Pancreas (tissue), 10 donors: ENCODE measurements at regions not wholly inside any gene's neighbourhood (a gene's known extent, or its start where the extent isn't known, plus 50 kb on each side); places are given as distances from the start of the nearest gene placed in this dataset.

ENCODE experiments used
- ATAC-seq, 4 donors: fragments of 200-7000 bp; cut with Tn5 transposase; one replicate each; pipeline versions ENCODE4 v1.8.0 to v1.9.1; 2020; ENCODE audit warnings: mild to moderate bottlenecking in 4 of 4, moderate library complexity in 4 of 4
- DNase-seq, 6 donors: peaks; one replicate each; pipeline ENCODE4 v3.0.0-alpha.2; 2020
- FAIRE-seq: peaks from 2 replicates; lab custom pipeline; 2012; peaks lifted over from hg19 to GRCh38; lab: Jason Lieb, UNC
- H3K27ac ChIP-seq, 4 donors: fragments of 200-600 bp; sonication (generic); 1 replicate in 3 of 4; 2 replicates in 1 of 4; pipeline versions ENCODE4 v1.5.0 to v1.8.0; 2020
- H3K27me3 ChIP-seq, 4 donors: fragments of 200-600 bp; one replicate each; pipeline ENCODE4 v1.8.0; 2021
- H3K36me3 ChIP-seq, 3 donors: fragments of 200-600 bp; sonication (generic) in 1 of 3; one replicate each; pipeline versions ENCODE4 v1.5.0 to v1.8.0; 2020 to 2021
- H3K4me1 ChIP-seq, 3 donors: fragments of 200-600 bp; one replicate each; pipeline ENCODE4 v1.8.0; 2021
- H3K4me3 ChIP-seq, 4 donors: fragments of 200-600 bp; sonication (generic) in 2 of 4; one replicate each; pipeline versions ENCODE4 v1.5.0 to v1.8.0; 2020 to 2021
- H3K9me3 ChIP-seq, 4 donors: fragments of 200-600 bp; one replicate each; pipeline ENCODE4 v1.8.0; 2021
- WGBS, 2 donors: extraction: QIAGEN DNeasy Blood & Tissue Kit; methylation state at CpG; one replicate each; pipeline ENCODE4 v1.1.7; 2013; 5-methylcytosine and 5-hydroxymethylcytosine counted together
- intact Hi-C, 3 donors: fragments of 100-400 bp; cut with DNase I; formaldehyde crosslinking; loops; one replicate each; pipeline versions ENCODE4 v1.11.1 to v1.14.2; 2022
- TF ChIP-seq, protein P1 (sequence below), 4 donors: fragments of 200-600 bp; sonication (generic) in 3 of 4; IDR thresholded peaks; one replicate each; pipeline versions ENCODE4 v1.5.0 to v1.8.0; 2021; ENCODE audit warnings: antibody characterized with exemption in 4 of 4
- donor health status: healthy with polysubstance abuse.
- donor health status: DM: no; HTN: no; CAD: no; lungs with moderate emphysema.
- donor health status: DM: no; HTN: no; CAD: no.
- donor health status: control.
- donor health status: control.
- donor health status: Bipolar disorder and iron deficiency.
- donor health status: DM: yes; HTN: yes; CAD: no.
- donor health status: DM: no; HTN: no; CAD: no.
- donor health status: DM: no; HTN: no; CAD: no.
- donor health status: DM: yes; HTN: yes; CAD: no.

GRCh38 chr12:33602515-33602914 is 162.9 kb upstream of the SYT10 start:
- TF ChIP-seq, protein P1, sequence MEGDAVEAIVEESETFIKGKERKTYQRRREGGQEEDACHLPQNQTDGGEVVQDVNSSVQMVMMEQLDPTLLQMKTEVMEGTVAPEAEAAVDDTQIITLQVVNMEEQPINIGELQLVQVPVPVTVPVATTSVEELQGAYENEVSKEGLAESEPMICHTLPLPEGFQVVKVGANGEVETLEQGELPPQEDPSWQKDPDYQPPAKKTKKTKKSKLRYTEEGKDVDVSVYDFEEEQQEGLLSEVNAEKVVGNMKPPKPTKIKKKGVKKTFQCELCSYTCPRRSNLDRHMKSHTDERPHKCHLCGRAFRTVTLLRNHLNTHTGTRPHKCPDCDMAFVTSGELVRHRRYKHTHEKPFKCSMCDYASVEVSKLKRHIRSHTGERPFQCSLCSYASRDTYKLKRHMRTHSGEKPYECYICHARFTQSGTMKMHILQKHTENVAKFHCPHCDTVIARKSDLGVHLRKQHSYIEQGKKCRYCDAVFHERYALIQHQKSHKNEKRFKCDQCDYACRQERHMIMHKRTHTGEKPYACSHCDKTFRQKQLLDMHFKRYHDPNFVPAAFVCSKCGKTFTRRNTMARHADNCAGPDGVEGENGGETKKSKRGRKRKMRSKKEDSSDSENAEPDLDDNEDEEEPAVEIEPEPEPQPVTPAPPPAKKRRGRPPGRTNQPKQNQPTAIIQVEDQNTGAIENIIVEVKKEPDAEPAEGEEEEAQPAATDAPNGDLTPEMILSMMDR (IDR thresholded peaks at IDR 0.05): no peak
- no peaks in the 10 kb centered on the region for H3K27me3 ChIP-seq
- FAIRE-seq (no peak), DNase-seq (no peak), ATAC-seq (no peak)
- H3K36me3 ChIP-seq: no peaks in the 10 kb centered on the region
- intact Hi-C loops: no loop called here
- no peaks in the 10 kb centered on the region for H3K9me3 ChIP-seq
- no peaks in the 10 kb centered on the region for H3K4me1 ChIP-seq
- 17% methylated on average over 1 of the region's 1 CpG for WGBS, 2 donors
- no peak overlapping the region for H3K27ac ChIP-seq
- H3K4me3 ChIP-seq: no peak overlapping the region

GRCh38 chr12:33605757-33606156 is 166.1 kb upstream of the SYT10 start:
- Histone ChIP-seq H3K36me3 (no peaks in the 10 kb centered on the region), H3K9me3 (no peaks in the 10 kb centered on the region), H3K4me1 (no peaks in the 10 kb centered on the region), H3K27ac (no peak overlapping the region), H3K4me3 (no peak overlapping the region), H3K27me3 (no peaks in the 10 kb centered on the region)
- intact Hi-C loops: no loop called here
- FAIRE-seq: no peak
- no peak for DNase-seq
- TF ChIP-seq, protein P1 (IDR thresholded peaks at IDR 0.05): no peak
- ATAC-seq: peak in 1 of 4 donors; percentile 44
- 17 to 20% methylated on average over 2 of the region's 2 CpGs for WGBS, 2 donors

GRCh38 chr12:33609910-33610309 is 170.3 kb upstream of the SYT10 start:
- no peaks in the 10 kb centered on the region for H3K9me3 ChIP-seq
- no peaks in the 10 kb centered on the region for H3K27me3 ChIP-seq
- H3K4me1 ChIP-seq: no peaks in the 10 kb centered on the region
- FAIRE-seq (no peak), DNase-seq (no peak), ATAC-seq (no peak)
- no peak overlapping the region for H3K4me3 ChIP-seq
- H3K36me3 ChIP-seq: no peaks in the 10 kb centered on the region
- 53 to 60% methylated on average over 4 of the region's 4 CpGs for WGBS, 2 donors
- TF ChIP-seq, protein P1 (IDR thresholded peaks at IDR 0.05): no peak
- intact Hi-C loops: no loop called here
- H3K27ac ChIP-seq: no peak overlapping the region

- no peak for FAIRE-seq
- no peaks in the 10 kb centered on the region for H3K27me3 ChIP-seq
- no peaks in the 10 kb centered on the region for H3K9me3 ChIP-seq
- TF ChIP-seq, protein P1 (IDR thresholded peaks at IDR 0.05): no peak
- H3K4me1 ChIP-seq: no peaks in the 10 kb centered on the region
- intact Hi-C loops: no loop called here
- ATAC-seq: no peak
- H3K36me3 ChIP-seq: no peaks in the 10 kb centered on the region
- H3K27ac ChIP-seq: no peak overlapping the region
- WGBS, 2 donors: 39 to 53% methylated on average over 3 of the region's 3 CpGs
- H3K4me3 ChIP-seq: no peak overlapping the region
- DNase-seq: no peak
These were observed 175.0 kb upstream of the SYT10 start for GRCh38 chr12:33614630-33615029.

DNA sequence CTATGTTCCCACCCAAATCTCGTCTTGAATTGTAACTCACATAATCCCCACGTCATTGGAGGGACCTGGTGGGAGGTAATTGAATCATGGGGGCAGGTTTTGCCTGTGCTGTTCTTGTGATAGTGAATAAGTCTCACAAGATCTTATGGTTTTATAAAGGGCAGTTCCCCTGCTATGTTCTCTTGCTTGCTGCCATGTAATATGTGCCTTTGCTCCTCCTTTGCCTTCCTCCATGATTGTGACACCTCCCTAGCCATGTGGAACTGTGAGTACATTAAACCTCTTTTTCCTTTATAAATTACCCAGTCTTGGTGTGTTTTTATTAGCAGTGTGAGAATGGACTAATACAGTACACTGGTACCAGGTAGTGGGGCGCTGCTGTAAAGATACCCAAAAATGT is 177.6 kb upstream of the SYT10 start:
- FAIRE-seq (no peak), DNase-seq (no peak), ATAC-seq (no peak)
- Histone ChIP-seq H3K27me3 (no peaks in the 10 kb centered on the region), H3K27ac (no peak overlapping the region), H3K4me1 (no peaks in the 10 kb centered on the region), H3K9me3 (no peaks in the 10 kb centered on the region), H3K4me3 (no peak overlapping the region), H3K36me3 (no peaks in the 10 kb centered on the region)
- TF ChIP-seq, protein P1 (IDR thresholded peaks at IDR 0.05): no peak
- intact Hi-C loops: no loop called here
- whole genome bisulfite sequencing, 2 donors: 48 to 66% methylated on average over 3 of the region's 3 CpGs
